Endothelial cell (in vitro differentiated cells): ENCODE measurements at regions not wholly inside any gene's neighbourhood (a gene's known extent, or its start where the extent isn't known, plus 50 kb on each side); places are given as distances from the start of the nearest gene placed in this dataset.

Experiments used
- DNase-seq: peaks from one replicate; pipeline ENCODE4 v3.0.0; 2021; ENCODE audit warnings: low spot score
- H3K27ac Mint-ChIP-seq: one replicate; pipeline ENCODE4 v1.8.0; 2021; ENCODE audit warnings: mixed read lengths, inconsistent platforms; ENCODE audit not compliant: unreplicated experiment
- H3K27me3 Mint-ChIP-seq: one replicate; pipeline ENCODE4 v1.8.0; 2021; ENCODE audit warnings: mild to moderate bottlenecking, moderate library complexity, mixed read lengths, inconsistent platforms; ENCODE audit not compliant: unreplicated experiment
- H3K36me3 Mint-ChIP-seq: one replicate; pipeline ENCODE4 v1.8.0; 2021; ENCODE audit warnings: mild to moderate bottlenecking, low read depth, mixed read lengths, inconsistent platforms; ENCODE audit not compliant: unreplicated experiment
- H3K4me1 Mint-ChIP-seq: one replicate; pipeline ENCODE4 v1.8.0; 2021; ENCODE audit warnings: mild to moderate bottlenecking, mixed read lengths, inconsistent platforms; ENCODE audit not compliant: unreplicated experiment
- H3K4me3 Mint-ChIP-seq: one replicate; pipeline ENCODE4 v1.8.0; 2021; ENCODE audit warnings: mild to moderate bottlenecking, mixed read lengths, inconsistent platforms; ENCODE audit not compliant: unreplicated experiment
- H3K9me3 Mint-ChIP-seq: one replicate; pipeline ENCODE4 v1.8.0; 2021; ENCODE audit warnings: mixed read lengths, inconsistent platforms; ENCODE audit not compliant: unreplicated experiment
- TF ChIP-seq, protein P1 (sequence below): fragments of 200-600 bp; sonication (generic); IDR thresholded peaks from one replicate; pipeline ENCODE4 v1.5.0; 2021; ENCODE audit warnings: antibody characterized with exemption; ENCODE audit not compliant: unreplicated experiment

- DNase-seq: no peak
- no peaks in the 10 kb centered on the region for H3K36me3 Mint-ChIP-seq
- H3K27me3 Mint-ChIP-seq: no peaks in the 10 kb centered on the region
- no peaks in the 10 kb centered on the region for H3K9me3 Mint-ChIP-seq
- no peaks in the 10 kb centered on the region for H3K4me1 Mint-ChIP-seq
- TF ChIP-seq, protein P1, sequence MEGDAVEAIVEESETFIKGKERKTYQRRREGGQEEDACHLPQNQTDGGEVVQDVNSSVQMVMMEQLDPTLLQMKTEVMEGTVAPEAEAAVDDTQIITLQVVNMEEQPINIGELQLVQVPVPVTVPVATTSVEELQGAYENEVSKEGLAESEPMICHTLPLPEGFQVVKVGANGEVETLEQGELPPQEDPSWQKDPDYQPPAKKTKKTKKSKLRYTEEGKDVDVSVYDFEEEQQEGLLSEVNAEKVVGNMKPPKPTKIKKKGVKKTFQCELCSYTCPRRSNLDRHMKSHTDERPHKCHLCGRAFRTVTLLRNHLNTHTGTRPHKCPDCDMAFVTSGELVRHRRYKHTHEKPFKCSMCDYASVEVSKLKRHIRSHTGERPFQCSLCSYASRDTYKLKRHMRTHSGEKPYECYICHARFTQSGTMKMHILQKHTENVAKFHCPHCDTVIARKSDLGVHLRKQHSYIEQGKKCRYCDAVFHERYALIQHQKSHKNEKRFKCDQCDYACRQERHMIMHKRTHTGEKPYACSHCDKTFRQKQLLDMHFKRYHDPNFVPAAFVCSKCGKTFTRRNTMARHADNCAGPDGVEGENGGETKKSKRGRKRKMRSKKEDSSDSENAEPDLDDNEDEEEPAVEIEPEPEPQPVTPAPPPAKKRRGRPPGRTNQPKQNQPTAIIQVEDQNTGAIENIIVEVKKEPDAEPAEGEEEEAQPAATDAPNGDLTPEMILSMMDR: no peak
- no peak overlapping the region for H3K27ac Mint-ChIP-seq
- no peak overlapping the region for H3K4me3 Mint-ChIP-seq
Measured at GRCh38 chr9:115635680-115636383, 517.8 kb upstream of the PAPPA start.

- no peak overlapping the region for H3K4me3 Mint-ChIP-seq
- no peaks in the 10 kb centered on the region for H3K36me3 Mint-ChIP-seq
- TF ChIP-seq, protein P1: no peak
- H3K4me1 Mint-ChIP-seq: no peaks in the 10 kb centered on the region
- H3K27ac Mint-ChIP-seq: no peak overlapping the region
- DNase-seq: no peak
- H3K9me3 Mint-ChIP-seq: no peaks in the 10 kb centered on the region
- no peaks in the 10 kb centered on the region for H3K27me3 Mint-ChIP-seq
Measured at GRCh38 chr9:115636596-115636995, 517.0 kb upstream of the PAPPA start.

DNA sequence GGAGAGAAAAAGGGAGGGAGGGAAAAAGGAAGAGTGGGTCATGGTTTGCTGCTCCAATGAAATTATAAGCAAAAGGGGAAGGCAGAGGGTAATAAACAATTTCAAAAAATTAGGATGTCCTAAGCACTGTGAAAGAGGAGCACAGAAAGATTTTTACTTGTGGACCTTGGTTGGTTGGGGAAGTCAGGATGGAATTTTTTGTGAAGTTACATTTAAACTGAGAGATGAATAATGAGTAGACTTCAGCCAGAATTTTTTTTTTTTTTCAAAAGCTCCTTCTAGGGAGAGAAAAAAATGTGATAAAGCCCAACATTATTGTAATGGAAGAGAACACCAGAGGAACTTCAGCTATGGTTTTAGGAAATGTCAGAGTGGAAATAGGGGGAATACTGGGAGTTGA lies 515.9 kb upstream of the PAPPA start:
- H3K27ac Mint-ChIP-seq: no peak overlapping the region
- DNase-seq: no peak
- no peaks in the 10 kb centered on the region for H3K4me1 Mint-ChIP-seq
- H3K27me3 Mint-ChIP-seq: no peaks in the 10 kb centered on the region
- no peaks in the 10 kb centered on the region for H3K36me3 Mint-ChIP-seq
- H3K9me3 Mint-ChIP-seq: no peaks in the 10 kb centered on the region
- H3K4me3 Mint-ChIP-seq: no peak overlapping the region
- TF ChIP-seq, protein P1: no peak

GRCh38 chr9:115640887-115641286 lies 512.7 kb upstream of the PAPPA start:
- Mint-ChIP-seq H3K27me3 (no peaks in the 10 kb centered on the region), H3K4me1 (no peaks in the 10 kb centered on the region), H3K27ac (no peak overlapping the region), H3K4me3 (no peak overlapping the region), H3K36me3 (no peaks in the 10 kb centered on the region), H3K9me3 (no peaks in the 10 kb centered on the region)
- TF ChIP-seq, protein P1: no peak
- no peak for DNase-seq

- H3K4me1 Mint-ChIP-seq: no peaks in the 10 kb centered on the region
Measured at GRCh38 chr9:115642285-115642684, 511.3 kb upstream of the PAPPA start.

More at GRCh38 chr9:115642285-115642684, 511.3 kb upstream of the PAPPA start:
- Mint-ChIP-seq H3K36me3 (no peaks in the 10 kb centered on the region), H3K27me3 (no peaks in the 10 kb centered on the region), H3K9me3 (no peaks in the 10 kb centered on the region), H3K4me3 (no peak overlapping the region), H3K27ac (no peak overlapping the region)
- no peak for DNase-seq
- TF ChIP-seq, protein P1: no peak
